Right ventricle myocardium inferior (tissue), 1 donor: ENCODE measurements at regions not wholly inside any gene's neighbourhood (a gene's known extent, or its start where the extent isn't known, plus 50 kb on each side); places are given as distances from the start of the nearest gene placed in this dataset.
"Not testable (repeated sequence)": the region's sequence is repeated elsewhere in the genome, so short reads cannot be mapped to it uniquely, and the experiment has no call there.

Experiments used
- ATAC-seq: fragments of 200-7000 bp; cut with Tn5 transposase; one replicate; pipeline ENCODE4 v1.9.1; 2020; ENCODE audit warnings: mild to moderate bottlenecking, moderate library complexity
- DNase-seq: peaks from one replicate; pipeline ENCODE4 v3.0.0; 2021; ENCODE audit errors: missing footprints
- intact Hi-C: fragments of 100-400 bp; cut with DNase I; formaldehyde crosslinking; loops from one replicate; pipeline ENCODE4 v1.11.0; 2022
- donor health status: DM: no; HTN: yes; CAD: no; lungs with severe emphysema.

- intact Hi-C loops = no loop called here
- ATAC-seq (no peak), DNase-seq (no peak)
These were observed 503.7 kb upstream of the IRAK1BP1 start for GRCh38 chr6:78363688-78364087.

- ATAC-seq (no peak), DNase-seq (no peak)
- intact Hi-C loops = no loop called here
These were observed 501.9 kb upstream of the IRAK1BP1 start for GRCh38 chr6:78365473-78365872.

DNA sequence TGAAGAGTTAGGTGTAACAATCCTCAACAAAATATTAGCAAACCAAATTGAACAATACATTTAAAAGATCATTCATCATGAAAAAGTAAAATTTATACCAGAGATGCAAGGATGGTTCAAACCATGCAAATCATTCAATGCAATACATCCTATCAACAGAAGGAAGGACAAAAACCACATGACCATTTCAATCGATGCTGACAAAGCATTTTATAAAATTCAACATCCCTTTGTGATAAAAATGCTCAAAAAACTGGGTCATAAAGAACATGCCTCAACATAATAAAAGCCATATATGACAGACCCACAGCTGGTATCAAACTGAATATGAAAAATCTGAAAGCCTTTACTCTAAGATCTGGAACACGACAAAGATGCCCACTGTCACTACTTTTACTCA, 490.3 kb upstream of the IRAK1BP1 start:
- no peak for DNase-seq
- intact Hi-C loops = no loop called here
- ATAC-seq = no peak

GRCh38 chr6:78379982-78380381, 487.4 kb upstream of the IRAK1BP1 start:
- DNase-seq = no peak
- intact Hi-C loops = no loop called here
- ATAC-seq = no peak

GRCh38 chr6:78380541-78380940, 486.8 kb upstream of the IRAK1BP1 start:
- ATAC-seq (no peak), DNase-seq (no peak)
- intact Hi-C loops = no loop called here

DNA sequence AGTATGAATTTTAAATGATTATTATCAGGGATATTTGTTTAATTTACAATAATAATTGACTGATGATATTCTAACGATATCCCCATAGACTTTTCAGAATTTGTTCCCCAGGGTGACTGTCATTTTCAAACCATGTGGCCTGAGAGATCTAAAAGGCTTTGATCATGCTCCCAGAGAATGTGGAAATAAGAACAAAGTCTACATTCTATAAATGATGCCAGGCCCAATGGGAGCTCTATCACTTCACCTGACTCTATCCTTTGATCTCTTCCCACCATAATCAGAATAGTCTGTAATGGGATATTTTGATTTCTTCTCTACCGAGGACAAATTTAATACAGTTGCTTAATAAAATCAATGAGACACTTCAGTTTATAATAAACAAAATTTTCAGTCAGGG, 483.4 kb upstream of the IRAK1BP1 start:
- no peak for DNase-seq
- intact Hi-C loops = no loop called here
- no peak for ATAC-seq

DNA sequence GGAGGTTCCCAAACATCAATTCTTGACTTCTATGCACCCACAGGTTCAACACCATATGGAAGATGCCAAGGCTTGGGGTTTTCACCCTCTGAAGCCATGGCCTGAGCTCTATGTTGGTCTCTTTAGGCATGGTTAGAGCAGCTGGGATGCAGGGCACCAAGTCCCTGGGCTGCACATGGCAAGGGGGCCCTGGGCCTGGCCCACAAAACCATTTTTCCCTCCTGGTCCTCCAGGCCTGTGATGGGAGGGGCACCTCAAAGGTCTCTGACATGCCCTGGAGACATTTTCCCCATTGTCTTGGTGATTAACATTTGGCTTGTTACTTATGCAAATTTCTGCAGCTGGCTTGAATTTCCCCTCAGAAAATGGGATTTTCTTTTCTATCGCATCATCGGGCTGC, 480.5 kb upstream of the IRAK1BP1 start:
- intact Hi-C loops, ATAC-seq, DNase-seq: not testable (repeated sequence)

- ATAC-seq (no peak), DNase-seq (no peak)
- intact Hi-C loops = no loop called here
These were observed 477.3 kb upstream of the IRAK1BP1 start for GRCh38 chr6:78390066-78390465.

DNA sequence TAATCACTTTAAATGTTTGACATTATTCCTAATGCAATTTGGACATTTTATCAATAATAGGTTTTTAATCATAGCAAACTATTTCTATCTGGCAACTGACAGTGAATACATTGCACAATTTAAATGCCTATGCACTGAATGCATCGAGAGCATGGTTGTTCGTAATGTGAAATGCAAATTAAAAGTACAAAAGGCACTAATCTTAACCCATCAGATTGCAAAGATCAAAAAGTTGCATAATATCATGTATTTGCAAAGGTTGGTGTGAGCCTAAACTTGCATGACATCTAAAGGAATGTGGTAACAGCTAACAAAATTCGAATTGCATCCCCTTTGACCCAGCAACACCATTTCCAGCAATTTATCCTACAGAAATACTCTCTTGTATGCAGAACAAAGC, 469.9 kb upstream of the IRAK1BP1 start:
- no peak for ATAC-seq

DNA sequence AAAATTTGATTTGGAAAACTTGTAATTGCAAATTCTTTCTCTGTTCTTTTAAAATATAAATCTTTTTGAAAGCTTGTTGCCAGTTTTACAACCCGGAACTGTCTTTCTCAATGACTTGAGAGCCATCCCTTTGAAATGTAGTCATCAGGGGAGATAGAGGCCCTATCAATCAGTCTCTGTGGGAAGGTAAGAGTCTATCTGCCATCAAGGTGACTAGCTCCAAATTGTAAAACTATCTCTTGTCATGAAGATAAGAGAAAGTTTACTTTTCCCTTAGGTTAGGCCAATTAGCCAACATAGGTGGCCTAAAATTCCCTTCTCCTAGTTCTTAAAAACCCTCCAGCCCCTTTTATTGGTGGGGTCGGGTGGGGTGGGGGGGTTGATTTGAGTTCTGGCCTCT, 469.1 kb upstream of the IRAK1BP1 start:
- ATAC-seq (no peak), DNase-seq (no peak)
- intact Hi-C loops = no loop called here

More for the DNA sequence above, 469.9 kb upstream of the IRAK1BP1 start:
- intact Hi-C loops = no loop called here
- no peak for DNase-seq

GRCh38 chr6:78400076-78400475, 467.3 kb upstream of the IRAK1BP1 start:
- intact Hi-C loops = no loop called here
- no peak for DNase-seq
- ATAC-seq = no peak

- no peak for DNase-seq
- intact Hi-C loops = no loop called here
- no peak for ATAC-seq
These were observed 440.0 kb upstream of the IRAK1BP1 start for GRCh38 chr6:78427386-78427785.

DNA sequence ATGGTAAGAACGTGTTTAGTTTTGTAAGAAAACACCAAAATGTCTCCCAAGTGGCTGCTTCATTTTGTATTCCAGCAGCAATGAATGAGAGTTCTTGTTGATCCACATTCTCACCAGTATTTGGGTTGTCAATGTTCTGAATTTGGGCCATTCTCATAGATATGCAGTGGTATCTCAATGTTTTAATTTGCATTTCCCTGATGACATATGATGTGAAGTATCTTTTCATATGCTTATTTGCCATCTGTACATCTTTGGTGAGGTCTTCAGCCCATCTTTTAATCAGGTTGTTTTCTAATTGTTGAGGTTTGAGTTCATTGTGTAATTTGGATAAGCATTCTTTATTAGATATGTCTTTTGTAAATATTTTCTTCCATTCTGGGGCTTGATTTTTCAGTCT, 436.8 kb upstream of the IRAK1BP1 start:
- intact Hi-C loops = no loop called here

GRCh38 chr6:78435671-78436070, 431.7 kb upstream of the IRAK1BP1 start:
- intact Hi-C loops = no loop called here
- no peak for ATAC-seq
- DNase-seq = no peak

More for the DNA sequence above, 436.8 kb upstream of the IRAK1BP1 start:
- DNase-seq = no peak
- ATAC-seq = no peak

- DNase-seq (no peak), ATAC-seq (no peak)
- intact Hi-C loops = no loop called here
These were observed 431.0 kb upstream of the IRAK1BP1 start for GRCh38 chr6:78436335-78436734.

GRCh38 chr6:78438135-78438534, 429.2 kb upstream of the IRAK1BP1 start:
- intact Hi-C loops = no loop called here
- ATAC-seq (no peak), DNase-seq (no peak)

DNA sequence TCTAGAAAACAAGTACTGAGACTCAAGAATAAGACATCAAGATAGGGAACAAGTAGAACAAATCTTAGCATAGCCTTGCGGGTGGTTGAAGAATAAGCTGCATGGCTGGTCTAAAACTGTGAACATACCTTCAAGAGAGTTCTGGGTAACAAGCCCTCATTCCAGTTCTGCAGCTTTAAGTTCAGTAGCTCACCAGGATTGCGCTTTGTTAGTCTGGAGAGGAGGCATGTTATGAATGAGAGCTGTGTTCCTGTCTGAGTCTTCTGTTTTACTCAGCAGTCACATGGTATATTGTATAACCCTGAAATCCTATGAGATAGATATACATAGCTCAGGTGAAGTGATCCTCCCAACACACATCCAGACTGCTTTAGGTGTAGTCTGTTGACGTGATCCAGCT, 406.6 kb upstream of the IRAK1BP1 start:
- intact Hi-C loops = no loop called here
- DNase-seq (no peak), ATAC-seq (no peak)

- DNase-seq (no peak), ATAC-seq (no peak)
- intact Hi-C loops = no loop called here
These were observed 404.6 kb upstream of the IRAK1BP1 start for GRCh38 chr6:78462728-78463127.

DNA sequence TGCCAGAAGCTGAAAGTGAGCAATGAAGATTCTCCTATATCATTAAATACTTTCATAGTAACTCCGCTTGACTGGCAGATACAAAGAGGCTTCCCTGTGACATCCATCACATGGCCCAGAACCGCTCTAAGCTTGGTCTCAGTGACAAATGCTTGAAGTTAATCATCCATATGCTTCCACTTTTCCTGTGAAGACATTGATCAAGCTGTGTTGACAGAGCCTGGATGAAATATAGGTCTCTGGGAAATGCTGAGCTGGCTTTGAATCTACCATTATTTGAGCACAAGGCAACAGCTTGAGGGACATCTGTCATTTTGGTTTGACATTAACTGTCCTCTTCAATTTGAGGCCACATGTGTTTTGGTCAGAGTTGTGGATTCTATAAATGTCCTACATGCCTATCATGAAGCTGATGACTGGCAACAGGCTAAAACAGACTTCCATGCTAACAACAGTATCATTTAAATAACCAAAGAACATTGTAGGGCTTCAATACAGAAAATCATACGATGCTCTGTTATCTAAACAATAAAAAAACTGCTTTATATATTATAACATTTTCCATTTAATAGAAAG, 402.2 kb upstream of the IRAK1BP1 start:
- intact Hi-C loops = no loop called here
- DNase-seq (no peak), ATAC-seq (no peak)

GRCh38 chr6:78476561-78476960, 390.8 kb upstream of the IRAK1BP1 start:
- intact Hi-C loops = no loop called here
- no peak for DNase-seq
- ATAC-seq = no peak

GRCh38 chr6:78482801-78483552, 384.4 kb upstream of the IRAK1BP1 start:
- ATAC-seq = no peak
- DNase-seq = no peak
- intact Hi-C loops = no loop called here
